ENCODE measurements at regions not wholly inside any gene's neighbourhood (a gene's known extent, or its start where the extent isn't known, plus 50 kb on each side); places are given as distances from the start of the nearest gene placed in this dataset.

- TF ChIP-seq EZH2 (IDR thresholded peaks at IDR 0.05; ENCODE audit: insufficient read depth, low read length): no peak
- TF ChIP-seq CTCF (IDR thresholded peaks at IDR 0.05; ENCODE audit: insufficient read depth, low read depth, low read length): no peak
Observed at GRCh38 chr13:40458720-40458990, 207.8 kb downstream of the FOXO1 start.

All from astrocyte (in vitro differentiated cells and primary cell).